ENCODE measurements at regions not wholly inside any gene's neighbourhood (a gene's known extent, or its start where the extent isn't known, plus 50 kb on each side); places are given as distances from the start of the nearest gene placed in this dataset.

- DNase-seq (ENCODE audit: low spot score), result no peak
- Mint-ChIP-seq H3K36me3 (no peaks in the 10 kb centered on the region), H3K4me3 (no peak overlapping the region), H3K9me3 (peaks cover 1% of the 10 kb centered on the region), H3K4me1 (peaks cover 7% of the 10 kb centered on the region), H3K27me3 (ENCODE audit: insufficient read depth, low read depth) (no peaks in the 10 kb centered on the region), H3K27ac (no peak overlapping the region)
- H3K27me3 ChIP-seq, result no peaks in the 10 kb centered on the region
- H3K4me2 ChIP-seq, result no peak overlapping the region
- H3K4me3 ChIP-seq, result no peak overlapping the region
- no peaks in the 10 kb centered on the region for H4K20me1 ChIP-seq (ENCODE audit: low read depth)
- H3K9ac ChIP-seq, result no peak overlapping the region
- TF ChIP-seq CTCF (IDR thresholded peaks at IDR 0.05) (no peak), EZH2phosphoT487 (IDR thresholded peaks at IDR 0.05) (no peak), EZH2 (IDR thresholded peaks at IDR 0.05) (no peak)
- H2AFZ ChIP-seq (replicated peaks), result no peak overlapping the region
- no peaks in the 10 kb centered on the region for H3K9me3 ChIP-seq (ENCODE audit: low read depth)
- no peaks in the 10 kb centered on the region for H3K4me1 ChIP-seq
- no peaks in the 10 kb centered on the region for H3K79me2 ChIP-seq (ENCODE audit: low read depth)
- no peak overlapping the region for H3K27ac ChIP-seq
- H3K36me3 ChIP-seq, result no peaks in the 10 kb centered on the region
- H3F3A ChIP-seq (ENCODE audit: low read depth), result no peaks in the 10 kb centered on the region
Observed at GRCh38 chr14:87397499-87397898, 595.5 kb downstream of the GALC start.

DNA sequence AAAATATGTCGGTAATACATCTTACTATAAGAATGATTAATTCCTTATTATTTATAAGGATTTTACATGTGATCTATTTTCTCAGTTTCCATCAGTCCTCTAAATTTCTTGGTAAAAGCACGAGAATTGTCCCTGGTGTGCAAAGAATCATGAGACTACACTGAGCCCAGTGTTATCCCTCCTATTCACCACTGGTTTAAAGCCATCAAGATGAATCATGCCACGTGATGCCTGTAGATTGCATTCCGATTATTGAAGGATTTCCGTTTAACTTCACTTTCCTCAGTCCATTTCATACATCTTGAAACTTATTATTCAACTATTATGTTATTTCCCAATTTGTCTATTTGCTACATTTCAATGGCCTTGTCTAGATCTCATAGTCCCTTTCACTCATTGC is 601.9 kb downstream of the GALC start:
- Mint-ChIP-seq H3K27ac (no peak overlapping the region), H3K4me1 (peaks cover 23% of the 10 kb centered on the region), H3K9me3 (peaks cover 4% of the 10 kb centered on the region), H3K36me3 (no peaks in the 10 kb centered on the region), H3K4me3 (no peak overlapping the region), H3K27me3 (ENCODE audit: insufficient read depth, low read depth) (no peaks in the 10 kb centered on the region)
- no peaks in the 10 kb centered on the region for H4K20me1 ChIP-seq (ENCODE audit: low read depth)
- no peaks in the 10 kb centered on the region for H3F3A ChIP-seq (ENCODE audit: low read depth)
- H3K27ac ChIP-seq, result no peak overlapping the region
- no peak overlapping the region for H3K4me3 ChIP-seq
- DNase-seq (ENCODE audit: low spot score), result no peak
- H3K9ac ChIP-seq, result no peak overlapping the region
- TF ChIP-seq EZH2 (IDR thresholded peaks at IDR 0.05), result no peak
- no peak for TF ChIP-seq EZH2phosphoT487 (IDR thresholded peaks at IDR 0.05)
- TF ChIP-seq CTCF (IDR thresholded peaks at IDR 0.05), result no peak
- H3K9me3 ChIP-seq (ENCODE audit: low read depth), result no peaks in the 10 kb centered on the region
- H3K4me1 ChIP-seq, result no peaks in the 10 kb centered on the region
- H3K36me3 ChIP-seq, result no peaks in the 10 kb centered on the region
- no peak overlapping the region for H3K4me2 ChIP-seq
- H3K27me3 ChIP-seq, result no peaks in the 10 kb centered on the region
- H3K79me2 ChIP-seq (ENCODE audit: low read depth), result no peaks in the 10 kb centered on the region
- H2AFZ ChIP-seq (replicated peaks), result no peak overlapping the region

DNA sequence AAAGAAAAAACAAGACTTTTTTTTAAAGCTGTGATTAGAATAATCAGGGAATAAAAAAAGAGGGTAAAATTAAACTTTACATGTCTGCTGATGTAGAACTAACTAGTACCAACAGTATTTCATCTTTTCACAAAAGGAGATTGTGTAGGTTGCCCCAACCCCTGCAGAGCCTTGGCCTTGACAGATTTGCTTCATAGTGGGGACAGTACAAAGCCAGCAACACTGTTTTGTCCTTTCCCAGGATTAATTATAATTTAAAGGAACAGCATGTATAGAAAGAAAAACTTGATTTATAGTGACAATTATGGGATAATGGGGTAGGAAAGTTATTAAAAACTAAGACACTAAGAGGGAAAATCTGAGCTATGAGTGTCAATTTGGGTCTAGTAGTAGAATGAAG is 604.0 kb downstream of the GALC start:
- Histone ChIP-seq H3K79me2 (ENCODE audit: low read depth) (no peaks in the 10 kb centered on the region), H3K27ac (no peak overlapping the region), H3K27me3 (no peaks in the 10 kb centered on the region), H3K4me2 (no peak overlapping the region), H3K36me3 (no peaks in the 10 kb centered on the region), H4K20me1 (ENCODE audit: low read depth) (no peaks in the 10 kb centered on the region), H3K9me3 (ENCODE audit: low read depth) (no peaks in the 10 kb centered on the region), H3F3A (ENCODE audit: low read depth) (no peaks in the 10 kb centered on the region), H3K4me3 (no peak overlapping the region), H3K9ac (no peak overlapping the region), H2AFZ (replicated peaks) (no peak overlapping the region), H3K4me1 (no peaks in the 10 kb centered on the region)
- no peaks in the 10 kb centered on the region for H3K36me3 Mint-ChIP-seq
- H3K27me3 Mint-ChIP-seq (ENCODE audit: insufficient read depth, low read depth), result no peaks in the 10 kb centered on the region
- no peak overlapping the region for H3K4me3 Mint-ChIP-seq
- H3K27ac Mint-ChIP-seq, result peak overlapping the region; percentile 58
- TF ChIP-seq EZH2 (IDR thresholded peaks at IDR 0.05) (no peak), EZH2phosphoT487 (IDR thresholded peaks at IDR 0.05) (no peak), CTCF (IDR thresholded peaks at IDR 0.05) (no peak)
- H3K9me3 Mint-ChIP-seq, result peaks cover 6% of the 10 kb centered on the region
- no peak for DNase-seq (ENCODE audit: low spot score)
- peaks cover 26% of the 10 kb centered on the region for H3K4me1 Mint-ChIP-seq

DNA sequence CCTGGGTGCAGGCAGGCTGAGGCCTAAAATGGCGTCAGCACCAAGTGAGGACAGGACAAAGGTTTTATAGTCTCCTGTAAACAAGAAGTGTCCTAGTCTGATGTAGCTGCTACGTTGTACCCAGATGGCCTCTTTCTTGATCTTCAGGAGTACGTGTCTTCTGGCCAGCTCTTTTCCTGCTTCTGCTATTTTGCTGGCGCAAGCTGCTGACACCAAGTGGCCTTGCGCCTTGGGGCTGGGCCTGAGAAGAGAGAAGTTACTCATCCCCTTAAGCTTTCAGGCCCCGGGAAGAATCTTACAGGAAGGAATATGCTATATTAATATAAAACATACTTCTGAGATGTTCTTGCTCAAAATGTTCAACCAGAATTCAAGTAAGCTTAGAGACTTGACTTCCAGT is 605.2 kb downstream of the GALC start:
- Histone ChIP-seq H3K79me2 (ENCODE audit: low read depth) (no peaks in the 10 kb centered on the region), H3K27me3 (no peaks in the 10 kb centered on the region), H2AFZ (replicated peaks) (no peak overlapping the region), H3K27ac (no peak overlapping the region), H3F3A (ENCODE audit: low read depth) (no peaks in the 10 kb centered on the region), H3K4me2 (no peak overlapping the region), H3K36me3 (no peaks in the 10 kb centered on the region), H3K9ac (no peak overlapping the region), H4K20me1 (ENCODE audit: low read depth) (no peaks in the 10 kb centered on the region), H3K4me1 (no peaks in the 10 kb centered on the region), H3K4me3 (no peak overlapping the region), H3K9me3 (ENCODE audit: low read depth) (no peaks in the 10 kb centered on the region)
- Mint-ChIP-seq H3K9me3 (peaks cover 10% of the 10 kb centered on the region), H3K4me1 (peaks cover 26% of the 10 kb centered on the region), H3K36me3 (no peaks in the 10 kb centered on the region), H3K27me3 (ENCODE audit: insufficient read depth, low read depth) (no peaks in the 10 kb centered on the region), H3K4me3 (no peak overlapping the region), H3K27ac (no peak overlapping the region)
- TF ChIP-seq EZH2phosphoT487 (IDR thresholded peaks at IDR 0.05) (no peak), EZH2 (IDR thresholded peaks at IDR 0.05) (no peak), CTCF (IDR thresholded peaks at IDR 0.05) (no peak)
- DNase-seq (ENCODE audit: low spot score), result no peak

All from neural progenitor cell (in vitro differentiated cells).